SK-N-DZ (cell line): ENCODE measurements at regions not wholly inside any gene's neighbourhood (a gene's known extent, or its start where the extent isn't known, plus 50 kb on each side); places are given as distances from the start of the nearest gene placed in this dataset.

Source experiments
- DNase-seq: peaks from one replicate; pipeline ENCODE4 v3.0.0-alpha.2; 2015; ENCODE audit warnings: low spot score

DNA sequence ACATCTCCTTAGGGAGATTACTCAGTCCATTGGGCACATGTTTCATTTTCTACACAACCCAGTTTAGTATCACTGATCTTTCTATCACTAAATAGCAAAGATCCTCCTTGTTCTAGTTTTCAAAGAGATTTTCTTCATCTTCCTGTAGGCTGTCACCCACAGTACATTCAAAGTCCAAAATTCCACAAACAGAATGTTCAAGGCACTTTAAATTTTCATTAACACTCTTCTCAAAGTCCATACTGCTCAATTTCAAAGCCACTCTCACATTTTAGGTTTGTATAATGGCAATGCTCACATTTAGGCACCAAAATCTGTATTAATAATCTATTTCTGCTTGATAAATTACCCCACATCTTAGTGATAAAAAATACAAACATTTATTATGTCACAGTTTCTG lies 152.8 kb downstream of the FSIP2 start:
- no peak for DNase-seq

DNA sequence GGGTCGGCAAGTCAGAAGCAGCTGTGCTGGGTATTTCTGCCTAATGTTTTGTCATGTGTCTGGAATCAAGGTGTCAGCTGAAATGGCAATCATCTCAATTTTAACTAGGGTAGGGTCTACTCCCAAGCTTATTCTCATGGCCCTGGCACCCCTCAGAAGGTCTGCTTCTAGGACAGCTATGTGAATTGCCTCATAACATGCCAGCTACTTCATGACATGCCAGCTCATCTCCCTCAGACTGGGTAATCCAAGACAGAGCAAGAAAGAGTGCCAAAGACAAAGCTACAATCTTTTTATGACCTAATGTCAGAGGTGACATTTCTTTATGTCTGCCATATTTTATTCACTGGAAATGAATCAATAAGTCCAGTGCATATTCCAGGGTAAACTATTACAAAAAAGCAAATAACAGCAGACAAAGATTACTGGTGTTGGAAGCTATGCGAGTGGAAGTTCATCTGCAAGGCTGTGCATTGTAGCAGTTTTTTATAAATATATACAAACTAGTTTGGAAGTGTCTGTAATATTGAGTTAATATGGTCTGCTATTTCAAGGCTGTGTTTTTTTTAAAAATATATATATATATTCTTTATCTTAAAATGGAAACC lies 153.3 kb downstream of the FSIP2 start:
- no peak for DNase-seq

DNA sequence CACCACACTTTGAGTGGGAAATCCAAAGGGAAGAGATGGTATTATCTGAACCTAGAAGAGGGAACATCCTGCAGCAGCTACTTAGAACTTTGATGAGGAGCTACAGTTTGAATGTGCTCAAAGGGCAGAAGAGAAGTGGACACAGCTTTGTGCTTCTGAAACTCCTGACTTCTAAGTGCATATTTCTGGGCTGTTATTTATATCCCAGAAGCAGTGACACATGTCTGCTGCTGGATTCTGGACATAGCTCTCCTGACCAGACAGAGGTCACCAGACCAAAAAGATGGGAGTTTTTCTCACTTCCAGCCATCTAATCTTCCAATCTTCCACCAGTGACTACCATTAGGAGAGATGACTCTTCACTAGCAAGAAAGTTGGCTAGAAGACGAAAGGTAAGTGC lies 153.9 kb downstream of the FSIP2 start:
- no peak for DNase-seq

DNA sequence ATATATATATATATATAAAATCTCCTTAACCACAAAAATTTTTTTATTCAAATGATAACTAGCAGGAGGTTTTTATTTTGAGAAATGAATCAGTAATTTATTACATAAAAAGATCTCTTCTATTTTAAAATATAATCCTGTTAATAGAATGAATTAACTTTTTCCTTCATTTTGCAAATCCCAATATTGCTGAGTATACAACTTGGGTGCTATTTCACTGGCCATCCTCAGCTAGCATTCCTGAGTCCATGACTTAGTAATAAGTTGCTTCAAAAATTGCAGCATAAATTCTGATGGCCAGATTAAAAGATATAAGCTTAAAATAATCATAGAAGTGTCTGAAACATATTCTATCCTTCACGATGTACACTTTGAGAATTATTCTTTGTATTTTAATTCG lies 155.6 kb downstream of the FSIP2 start:
- DNase-seq: no peak

DNA sequence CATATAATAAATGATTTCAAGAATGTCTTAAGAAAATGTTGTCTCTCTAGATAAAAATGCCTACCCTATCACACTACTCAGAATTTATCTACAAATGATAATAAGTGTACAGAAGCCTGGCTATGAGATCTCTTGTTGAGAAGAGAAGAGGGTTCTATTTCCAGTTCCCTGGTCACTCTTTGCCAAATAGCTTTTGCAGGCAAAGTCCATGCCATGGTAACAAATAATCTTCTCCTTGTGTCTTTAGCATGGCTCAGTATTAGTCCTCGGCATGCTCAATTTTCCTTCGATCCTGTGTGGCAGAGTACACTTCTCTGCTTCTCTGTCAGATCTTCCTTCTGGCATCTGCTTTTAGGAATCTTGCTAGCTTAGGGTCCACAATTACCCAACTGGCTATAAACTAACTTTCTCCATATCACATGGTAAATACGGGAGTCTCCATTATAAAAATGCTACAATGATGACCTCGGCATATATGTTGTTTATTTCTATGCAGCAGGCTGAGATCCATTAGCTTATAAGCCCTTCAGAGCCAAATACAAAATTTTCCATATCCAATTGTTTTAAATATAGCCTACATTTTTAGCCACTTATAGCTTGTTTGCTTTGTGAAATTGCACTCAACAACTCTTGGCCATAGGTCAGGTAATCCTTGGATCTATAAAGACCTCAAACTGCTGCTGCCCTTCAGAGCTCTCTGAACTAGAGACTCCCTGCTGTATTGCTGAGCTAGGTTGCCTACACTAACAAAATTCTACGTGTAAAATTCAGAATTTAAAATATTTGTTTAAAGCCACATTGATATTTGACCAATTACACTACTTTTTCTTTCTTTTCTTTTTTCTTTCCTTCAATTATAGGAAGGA lies 157.5 kb downstream of the FSIP2 start:
- no peak for DNase-seq

DNA sequence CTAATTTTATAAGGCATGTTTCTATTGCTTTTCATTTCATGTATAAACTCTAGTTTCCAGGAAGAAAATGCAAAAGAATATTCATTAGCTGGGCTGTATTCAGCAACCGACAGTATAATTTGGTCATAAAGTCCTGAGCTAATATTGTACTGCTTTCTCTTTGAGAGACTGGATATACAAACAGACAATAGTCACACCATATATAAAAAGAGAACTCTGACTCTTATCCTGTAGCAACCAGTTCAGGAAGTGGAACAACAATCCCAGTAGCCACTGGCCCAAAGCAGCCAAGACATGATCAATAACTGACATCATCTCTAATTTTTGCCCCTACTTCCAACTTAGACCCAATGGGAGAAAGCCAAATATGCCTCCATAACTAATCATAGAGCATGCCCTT lies 160.8 kb downstream of the FSIP2 start:
- DNase-seq: no peak

DNA sequence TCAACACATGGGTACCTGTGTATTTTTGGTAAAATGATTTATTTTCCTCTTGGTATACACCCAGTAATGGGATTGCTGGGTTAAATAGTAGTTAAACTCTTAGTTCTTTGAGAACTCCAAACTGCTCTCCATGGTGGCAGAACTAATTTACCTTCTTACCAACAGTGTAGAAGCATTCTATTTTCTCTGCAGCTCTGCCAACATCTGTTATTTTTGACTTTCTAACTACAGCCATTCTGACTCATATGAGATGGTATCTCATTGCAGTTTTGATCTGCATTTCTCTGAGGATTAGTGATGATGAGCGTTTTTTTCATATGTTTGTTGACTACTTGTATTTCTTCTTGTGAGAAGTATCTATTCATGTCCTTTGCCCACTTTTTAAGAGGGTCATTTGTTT lies 180.6 kb downstream of the FSIP2 start:
- DNase-seq: no peak

DNA sequence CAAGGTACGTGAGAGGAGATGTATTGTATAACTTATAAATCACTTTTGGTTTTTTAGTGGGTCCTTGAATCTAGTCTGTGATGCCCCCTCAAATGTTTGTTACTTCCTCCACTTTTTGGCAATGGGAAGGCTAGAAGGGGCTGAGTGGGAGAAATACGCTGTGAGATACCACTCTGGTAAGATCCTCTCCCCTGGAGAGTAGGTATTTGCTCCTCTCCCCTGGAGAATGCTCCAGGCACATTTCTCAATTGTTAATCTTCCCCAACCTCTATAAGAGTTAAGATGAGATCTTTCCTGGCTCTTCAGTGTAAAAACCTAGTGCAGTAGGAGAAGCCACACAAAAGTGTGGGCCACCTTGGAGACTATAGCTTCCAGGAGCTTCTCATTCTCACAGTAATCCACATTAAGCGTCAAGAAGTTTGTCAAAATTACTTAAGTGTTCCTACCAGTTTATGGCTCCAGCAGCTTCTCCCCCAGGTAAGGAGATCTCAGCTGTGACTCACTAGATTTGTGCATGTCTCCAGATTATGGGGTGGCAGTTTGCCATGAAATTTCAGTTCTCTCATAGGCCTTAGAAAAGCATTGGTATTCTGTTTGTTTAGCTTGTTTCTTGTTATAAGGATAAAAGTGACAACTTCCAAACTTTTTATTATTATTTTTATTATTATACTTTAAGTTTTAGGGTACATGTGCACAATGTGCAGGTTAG lies 182.6 kb downstream of the FSIP2 start:
- no peak for DNase-seq

DNA sequence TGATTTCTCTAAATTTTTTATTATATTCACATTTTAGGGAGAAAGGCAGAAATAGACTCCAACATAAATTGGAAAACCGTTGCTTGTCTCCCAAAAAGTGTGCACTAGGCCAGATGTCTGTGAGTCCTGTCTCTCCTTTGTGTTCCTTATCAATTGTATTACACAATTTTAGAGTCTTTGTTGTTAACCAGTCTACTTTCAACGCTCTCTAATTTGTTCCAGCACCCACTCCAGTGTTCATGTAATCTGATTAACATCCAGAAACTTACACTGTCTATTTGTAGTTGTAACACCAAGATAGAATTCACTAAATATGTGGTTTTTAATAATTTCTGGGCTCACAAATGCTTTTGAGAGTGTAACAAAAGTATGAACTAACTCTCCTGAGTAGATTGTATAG lies 195.6 kb downstream of the FSIP2 start:
- peak; percentile 38 for DNase-seq

DNA sequence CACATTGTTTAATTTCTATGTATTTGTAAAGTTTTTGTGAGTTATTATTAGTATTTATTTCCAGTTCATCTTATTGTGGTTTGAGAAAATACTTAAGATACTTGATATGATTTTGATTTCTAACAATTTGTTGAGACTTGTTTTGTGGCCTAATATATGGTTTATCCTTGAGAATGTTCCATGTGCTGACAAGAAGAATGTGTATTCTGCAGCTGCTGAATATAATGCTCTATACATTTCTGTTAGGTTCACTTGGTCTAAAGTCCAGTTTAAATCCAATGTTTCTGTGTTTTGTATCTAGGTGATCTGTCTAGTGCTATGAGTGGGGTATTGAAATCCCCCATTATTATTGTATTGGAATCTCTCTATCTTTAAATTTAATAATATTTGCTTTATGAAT lies 201.3 kb downstream of the FSIP2 start:
- DNase-seq: no peak

DNA sequence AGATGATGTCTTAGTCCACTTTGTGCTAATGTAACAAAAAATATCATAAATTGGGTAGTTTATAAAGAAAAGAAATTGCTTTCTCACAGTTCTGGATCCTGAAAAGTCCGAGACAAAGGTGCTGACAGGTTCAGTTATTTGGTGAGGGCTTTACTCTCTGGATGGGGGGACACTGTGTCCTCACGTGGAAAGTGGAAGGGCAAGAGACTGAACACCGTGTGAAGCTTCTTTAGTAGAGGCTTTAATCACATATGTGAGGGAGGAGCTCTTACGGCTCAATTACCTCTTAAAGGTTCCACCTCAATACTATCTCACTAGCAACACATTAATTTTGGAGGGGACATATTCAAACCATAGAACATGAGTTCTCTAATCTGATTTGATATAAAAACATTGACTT lies 204.3 kb downstream of the FSIP2 start:
- DNase-seq: no peak

DNA sequence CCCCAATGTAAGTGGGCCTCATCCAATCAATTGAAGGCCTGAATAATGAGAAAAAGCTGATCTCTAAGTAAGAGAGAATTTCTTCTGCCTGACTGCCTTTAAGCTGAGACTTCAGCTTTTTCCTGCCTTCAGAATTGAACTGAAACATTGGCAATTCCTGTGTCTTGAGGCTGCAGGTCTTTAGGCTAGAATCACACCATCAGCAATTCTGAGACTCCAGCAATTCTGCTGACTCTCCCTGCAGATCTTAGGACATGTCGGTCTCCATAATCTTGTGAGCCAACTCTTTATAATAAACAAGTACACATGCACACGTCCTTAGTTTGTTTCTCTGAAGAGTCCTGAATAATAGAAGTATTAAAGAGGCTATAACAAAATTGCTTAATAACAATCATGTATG lies 209.1 kb downstream of the FSIP2 start:
- no peak for DNase-seq

DNA sequence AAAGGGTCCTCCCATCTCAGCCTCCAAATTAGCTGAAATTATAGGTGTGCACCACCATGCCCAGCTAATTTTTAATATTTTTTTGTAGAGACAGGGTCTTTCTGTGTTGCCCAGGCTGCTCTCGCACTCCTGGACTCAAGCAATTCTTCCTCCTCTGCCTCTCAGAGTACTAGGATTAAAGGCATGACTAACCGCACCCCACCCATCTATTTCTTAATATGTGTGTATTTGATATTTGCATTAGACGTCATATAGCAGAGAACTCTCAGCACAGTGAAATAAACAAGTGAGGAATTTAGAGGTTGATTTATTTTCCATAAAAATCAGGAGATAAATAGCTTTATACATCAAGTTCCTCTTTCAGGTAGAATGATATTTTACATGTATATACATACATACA lies 213.5 kb downstream of the FSIP2 start:
- no peak for DNase-seq

DNA sequence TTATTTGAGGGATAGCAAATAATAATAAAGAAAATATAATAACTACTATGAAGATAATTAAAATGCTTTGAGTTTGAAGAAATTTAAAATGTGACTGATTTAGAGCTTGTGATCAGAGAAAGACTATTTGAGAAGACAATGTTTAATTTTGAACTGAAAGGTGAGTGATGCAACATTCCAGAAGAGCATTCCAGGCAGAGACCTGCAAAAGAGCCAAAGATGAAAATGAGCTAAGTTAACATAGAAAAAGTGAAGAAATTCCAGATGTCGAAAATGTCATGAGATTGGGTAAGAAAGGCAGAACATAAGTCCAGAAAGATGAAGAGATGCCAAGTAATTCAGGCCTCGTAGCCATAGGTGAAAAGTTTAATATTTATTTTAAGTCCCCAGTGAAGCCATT lies 215.8 kb downstream of the FSIP2 start:
- no peak for DNase-seq

DNA sequence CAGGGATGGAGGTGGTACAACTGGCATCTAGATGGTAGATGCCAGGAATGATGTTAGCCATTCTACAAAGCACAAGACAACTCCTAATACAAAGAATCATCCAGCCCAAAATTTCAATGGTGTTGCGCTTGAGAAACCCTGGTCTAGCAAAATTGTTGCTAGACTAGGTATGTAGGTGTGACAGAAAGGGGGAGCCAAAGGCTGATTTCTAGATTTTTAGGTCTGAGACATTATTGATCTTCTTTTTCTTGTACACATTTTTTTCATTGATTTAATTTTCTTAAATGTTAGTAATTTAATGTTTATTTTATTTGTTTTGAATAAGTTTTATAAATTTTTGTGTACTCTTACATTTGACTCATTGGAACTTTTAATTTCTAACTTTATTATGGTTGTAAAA lies 216.4 kb downstream of the FSIP2 start:
- DNase-seq: no peak

DNA sequence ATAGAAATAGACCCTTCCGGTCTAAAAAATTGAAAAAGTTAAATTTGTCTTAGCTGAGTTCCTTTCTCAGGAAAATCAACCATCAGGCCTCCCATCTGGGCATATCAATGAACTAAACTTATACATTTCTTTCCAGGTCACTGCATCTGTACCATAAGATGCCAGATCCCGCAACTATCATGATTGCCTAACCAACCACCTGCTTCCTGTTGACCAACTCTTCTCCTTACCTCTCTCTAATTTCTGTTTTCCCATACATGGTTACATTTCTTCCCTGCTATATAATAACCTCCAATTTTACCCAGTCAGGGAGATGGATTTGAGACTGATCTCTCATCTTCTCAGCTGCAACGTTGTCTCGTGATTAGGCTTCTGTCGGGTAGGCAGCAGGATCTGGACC lies 228.7 kb downstream of the FSIP2 start:
- no peak for DNase-seq

DNA sequence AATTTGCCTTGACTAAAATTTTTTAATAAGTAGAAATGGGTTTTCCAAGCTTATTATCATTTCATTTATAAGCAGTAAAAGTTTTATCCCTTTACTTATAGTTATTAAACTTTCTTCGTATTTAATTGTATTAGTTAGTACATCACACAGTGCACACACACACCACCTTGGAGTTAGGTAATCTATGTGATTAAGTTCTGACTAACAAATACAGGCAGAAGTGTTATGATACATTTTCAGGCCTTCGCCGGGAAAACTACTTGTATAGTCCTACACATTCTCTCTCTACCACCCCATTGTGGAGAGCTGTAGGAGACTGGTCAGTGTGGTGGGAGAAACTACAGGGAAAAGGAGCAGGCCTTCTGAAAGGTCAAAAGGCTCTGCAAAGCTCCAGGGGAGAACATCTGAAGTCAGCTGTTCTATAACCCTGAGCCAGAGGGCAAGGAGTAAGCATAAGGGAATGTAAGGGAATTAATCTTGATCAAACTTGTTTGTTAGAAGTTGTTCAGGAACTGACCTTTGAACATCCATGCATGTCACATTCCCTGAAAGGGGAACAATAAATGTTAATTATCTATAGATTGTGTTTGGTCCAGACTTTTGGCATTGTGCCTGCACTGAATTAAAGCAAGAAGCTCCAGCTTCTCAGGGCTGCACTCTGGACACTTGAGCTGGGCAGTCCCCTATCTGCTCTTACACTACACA lies 231.7 kb downstream of the FSIP2 start:
- no peak for DNase-seq

DNA sequence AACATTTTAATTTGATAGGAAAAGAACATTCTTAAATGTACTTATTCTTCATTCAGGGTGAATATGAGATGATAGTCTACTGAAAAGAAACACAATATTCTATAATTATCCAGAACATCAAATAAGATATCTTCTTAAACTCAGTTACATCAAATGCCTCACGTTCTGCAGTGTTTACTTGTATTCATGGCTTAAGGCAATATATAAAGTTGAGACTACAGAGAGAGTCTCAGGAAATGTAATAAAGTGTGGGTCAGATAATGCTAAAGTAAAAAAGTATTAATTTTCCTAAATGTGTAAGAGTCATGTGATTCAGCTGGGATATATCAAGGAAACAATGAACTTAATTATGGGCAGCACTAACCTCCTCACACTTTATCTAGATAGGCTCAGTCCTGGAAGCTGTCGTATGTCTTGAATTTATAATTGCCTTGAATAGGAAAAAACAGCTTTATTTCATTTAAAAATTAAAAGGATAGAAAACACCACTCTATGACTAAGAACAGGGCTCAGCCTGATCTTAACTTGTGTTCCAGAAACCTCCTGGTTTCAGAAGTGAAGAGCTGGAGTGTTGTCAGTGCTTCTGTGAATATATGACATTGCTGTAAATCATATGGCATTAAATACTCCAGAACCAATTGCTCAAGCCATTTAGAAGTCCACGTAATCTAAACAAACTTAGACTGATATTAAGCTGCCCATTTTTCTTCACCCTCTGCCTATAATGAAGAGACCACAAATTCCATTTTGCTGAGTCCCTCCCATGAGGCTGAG lies 240.2 kb downstream of the FSIP2 start:
- peak; percentile 89 for DNase-seq

DNA sequence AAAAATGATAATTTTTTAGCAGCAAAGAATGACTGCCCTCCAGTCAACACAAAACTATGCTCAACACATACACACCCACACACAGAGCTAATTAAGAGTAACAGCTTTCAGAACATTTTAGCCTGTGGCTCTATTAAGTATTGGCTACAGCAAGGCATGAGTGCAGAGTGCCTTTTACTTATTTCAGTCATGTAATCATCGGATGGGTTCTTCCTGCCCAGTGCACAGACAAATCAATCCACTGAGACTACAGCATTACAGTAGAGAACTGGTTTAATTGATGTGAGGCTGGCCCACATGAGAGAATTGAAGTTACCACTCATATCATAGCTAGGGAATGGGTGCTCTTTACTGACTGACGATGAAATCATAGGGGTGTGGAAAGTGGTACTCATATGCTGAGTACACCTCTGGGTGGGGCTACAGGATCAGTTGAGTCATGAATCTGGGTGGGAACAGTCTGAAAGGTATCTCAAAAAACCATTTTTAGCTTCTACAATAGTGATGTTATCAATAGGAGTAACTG lies 241.0 kb downstream of the FSIP2 start:
- DNase-seq: peak; percentile 35

DNA sequence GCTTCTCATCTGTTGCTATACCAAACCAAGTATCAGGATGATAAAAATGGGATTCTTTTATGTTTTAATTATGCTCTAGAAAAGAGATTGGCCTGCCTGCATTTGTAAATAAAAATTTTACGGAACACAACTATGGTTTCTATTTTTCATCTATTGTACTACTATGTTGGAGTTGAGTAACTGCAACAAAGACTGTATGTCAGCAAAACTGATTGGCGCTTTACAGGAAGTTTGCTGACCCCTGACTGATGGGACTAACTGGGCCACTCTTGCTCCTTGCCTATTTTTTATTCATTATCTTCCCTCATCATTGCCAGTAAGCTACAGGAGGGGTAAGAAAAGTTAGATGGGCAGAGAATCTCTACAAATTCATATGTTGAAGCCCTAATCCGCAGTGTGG lies 242.3 kb downstream of the FSIP2 start:
- no peak for DNase-seq

DNA sequence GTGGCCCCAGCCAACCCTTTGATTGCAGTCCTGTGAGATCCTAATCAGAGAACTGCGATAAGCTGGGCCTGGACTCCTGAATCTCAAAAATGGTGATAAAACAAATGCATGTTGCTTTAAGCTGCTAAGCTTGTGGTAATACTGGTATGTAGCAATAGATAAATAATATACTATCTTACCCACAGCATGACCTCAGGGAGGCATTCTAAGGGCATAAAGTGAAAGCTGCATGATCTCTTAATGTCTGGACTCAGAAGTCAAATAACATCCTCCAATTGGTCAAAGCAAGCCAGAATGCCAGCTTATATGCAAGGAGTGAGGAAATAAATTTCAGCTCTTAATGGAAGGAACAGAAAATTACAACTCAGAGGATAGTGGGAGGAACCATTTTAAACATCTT lies 246.1 kb downstream of the FSIP2 start:
- DNase-seq: no peak
